H1 (cell line): ENCODE measurements at regions not wholly inside any gene's neighbourhood (a gene's known extent, or its start where the extent isn't known, plus 50 kb on each side); places are given as distances from the start of the nearest gene placed in this dataset.

Experiments
- CTCF ChIA-PET: fragments of 300-600 bp; sonication (Branson Sonifier 250); formaldehyde crosslinking; loops from one replicate; lab custom pipeline; 2021; ENCODE audit not compliant: partially characterized antibody; lab: Charles Lee
- POLR2A ChIA-PET: fragments of 300-600 bp; sonication (Branson Sonifier 250); formaldehyde crosslinking; loops from one replicate; lab custom pipeline; 2021; ENCODE audit warnings: inconsistent platforms; ENCODE audit not compliant: partially characterized antibody; lab: Charles Lee
- DNase-seq, 2 experiments: peaks; one replicate each; pipeline versions ENCODE4 v3.0.0 to v3.0.0-alpha.2; 2010 to 2022; ENCODE audit warnings: low spot score in 2 of 2, low read depth in 1 of 2, mixed read lengths in 1 of 2
- FAIRE-seq: peaks from 2 replicates; lab custom pipeline; 2011; peaks lifted over from hg19 to GRCh38; lab: Jason Lieb, UNC
- H2AFZ ChIP-seq: 2 replicates; pipeline ENCODE4 v1.8.1; 2012; ENCODE audit warnings: low read length, inconsistent platforms
- H2AK5ac ChIP-seq: 2 replicates; pipeline ENCODE4 v1.6.1; 2013; ENCODE audit warnings: low read depth, low read length
- H2BK120ac ChIP-seq: replicated peaks from 2 replicates; pipeline ENCODE3; 2013; ENCODE audit warnings: low read depth, low read length, inconsistent platforms
- H2BK12ac ChIP-seq: 2 replicates; pipeline ENCODE4 v1.6.1; 2013; ENCODE audit warnings: low read depth, low read length
- H2BK15ac ChIP-seq: 2 replicates; pipeline ENCODE4 v1.6.1; 2013; ENCODE audit warnings: low read length
- H2BK20ac ChIP-seq: 2 replicates; pipeline ENCODE4 v1.6.1; 2013; ENCODE audit warnings: low read length
- H2BK5ac ChIP-seq: 2 replicates; pipeline ENCODE4 v1.6.1; 2013; ENCODE audit warnings: low read depth, low read length
- H3K14ac ChIP-seq: 2 replicates; pipeline ENCODE4 v1.6.1; 2013; ENCODE audit warnings: inconsistent platforms; ENCODE audit not compliant: insufficient read length
- H3K18ac ChIP-seq: 2 replicates; pipeline ENCODE4 v1.6.1; 2013; ENCODE audit warnings: low read length; ENCODE audit errors: extremely low read depth
- H3K23ac ChIP-seq: 2 replicates; pipeline ENCODE4 v1.6.1; 2013; ENCODE audit warnings: inconsistent platforms; ENCODE audit not compliant: insufficient read length
- H3K23me2 ChIP-seq: 2 replicates; pipeline ENCODE4 v1.6.1; 2013; ENCODE audit warnings: low read depth, low read length
- H3K27ac ChIP-seq: 2 replicates; pipeline ENCODE4 v1.6.1; 2011; ENCODE audit warnings: low read depth, low read length, inconsistent platforms
- H3K27me3 ChIP-seq, 4 experiments: replicated peaks in 1 of 4; 1 replicate in 1 of 4; 2 replicates in 3 of 4; pipeline versions ENCODE4 v1.6.1 to v1.8.1; 2011 to 2013; ENCODE audit warnings: low read length in 3 of 4, mild to moderate bottlenecking in 3 of 4, inconsistent platforms in 2 of 4, mixed read lengths in 2 of 4, moderate library complexity in 1 of 4; ENCODE audit not compliant: control insufficient read depth in 3 of 4, insufficient read depth in 3 of 4; ENCODE audit errors: extremely low read depth in 1 of 4
- H3K36me3 ChIP-seq, 4 experiments: 2 replicates each; pipeline versions ENCODE4 v1.6.1 to v1.8.1; 2011 to 2013; ENCODE audit warnings: mild to moderate bottlenecking in 4 of 4, low read length in 3 of 4, moderate library complexity in 2 of 4, control low read depth in 1 of 4, inconsistent platforms in 1 of 4; ENCODE audit not compliant: insufficient read depth in 4 of 4, control insufficient read depth in 2 of 4
- H3K4ac ChIP-seq: replicated peaks from 2 replicates; pipeline ENCODE3; 2013; ENCODE audit warnings: low read length, low read depth, mixed read lengths, inconsistent platforms; ENCODE audit not compliant: insufficient read length
- H3K4me1 ChIP-seq, 4 experiments: replicated peaks in 1 of 4; 1 replicate in 1 of 4; 2 replicates in 3 of 4; pipeline versions ENCODE4 v1.6.1 to v1.8.1; 2011 to 2013; ENCODE audit warnings: low read length in 3 of 4, inconsistent platforms in 2 of 4, mixed read lengths in 1 of 4; ENCODE audit not compliant: insufficient read depth in 4 of 4, control insufficient read depth in 3 of 4
- H3K4me2 ChIP-seq, 2 experiments: 2 replicates each; pipeline versions ENCODE4 v1.6.1 to v1.8.1; 2011 to 2013; ENCODE audit warnings: low read depth in 2 of 2, low read length in 2 of 2, control low read depth in 1 of 2, inconsistent platforms in 1 of 2, mild to moderate bottlenecking in 1 of 2; ENCODE audit not compliant: insufficient read depth in 1 of 2
- H3K4me3 ChIP-seq, 4 experiments: fragments of 200-600, 300-600 bp in 1 of 4; sonication (generic), shearing (Covaris generic), sonication (Bioruptor Twin) in 1 of 4; 2 replicates each; pipeline versions ENCODE4 v1.5.1 to v1.8.1; 2011 to 2016; ENCODE audit warnings: low read length in 4 of 4, low read depth in 3 of 4, control low read depth in 2 of 4, inconsistent platforms in 2 of 4, mild to moderate bottlenecking in 2 of 4, mixed read lengths in 1 of 4, moderate library complexity in 1 of 4; ENCODE audit not compliant: insufficient read depth in 2 of 4; ENCODE audit errors: extremely low read depth in 1 of 4
- H3K56ac ChIP-seq: replicated peaks from 2 replicates; pipeline ENCODE3; 2013; ENCODE audit warnings: low read depth, mild to moderate bottlenecking, mixed read lengths, low read length, inconsistent platforms; ENCODE audit not compliant: insufficient read length
- H3K79me1 ChIP-seq: 2 replicates; pipeline ENCODE4 v1.6.1; 2013; ENCODE audit warnings: low read depth, low read length, control low read depth
- H3K79me2 ChIP-seq, 2 experiments: 2 replicates each; pipeline versions ENCODE4 v1.6.1 to v1.8.1; 2012 to 2013; ENCODE audit warnings: low read length in 2 of 2, mild to moderate bottlenecking in 2 of 2, inconsistent platforms in 1 of 2; ENCODE audit not compliant: insufficient read depth in 2 of 2, control insufficient read depth in 1 of 2
- H3K9ac ChIP-seq, 4 experiments: replicated peaks in 1 of 4; 1 replicate in 1 of 4; 2 replicates in 3 of 4; pipeline versions ENCODE4 v1.6.1 to v1.8.1; 2011 to 2013; ENCODE audit warnings: low read depth in 3 of 4, low read length in 3 of 4, control low read depth in 2 of 4, mild to moderate bottlenecking in 2 of 4, moderate library complexity in 2 of 4, inconsistent platforms in 1 of 4; ENCODE audit errors: extremely low read depth in 1 of 4
- H3K9me3 ChIP-seq, 2 experiments: 2 replicates each; pipeline versions ENCODE4 v1.6.1 to v1.8.1; 2012 to 2013; ENCODE audit warnings: mild to moderate bottlenecking in 2 of 2, moderate library complexity in 2 of 2, control low read depth in 1 of 2, inconsistent platforms in 1 of 2, low read depth in 1 of 2, low read length in 1 of 2, mixed read lengths in 1 of 2; ENCODE audit not compliant: insufficient read depth in 2 of 2
- H4K20me1 ChIP-seq, 2 experiments: replicated peaks in 1 of 2; 2 replicates each; pipeline versions ENCODE3 to v1.8.1; 2011 to 2013; ENCODE audit warnings: inconsistent platforms in 2 of 2, low read length in 2 of 2, mild to moderate bottlenecking in 1 of 2; ENCODE audit not compliant: insufficient read depth in 2 of 2, control insufficient read depth in 1 of 2
- H4K5ac ChIP-seq: 2 replicates; pipeline ENCODE4 v1.6.1; 2013; ENCODE audit warnings: low read length, low read depth, mixed read lengths, inconsistent platforms; ENCODE audit not compliant: insufficient read length
- H4K8ac ChIP-seq: 2 replicates; pipeline ENCODE4 v1.8.0; 2013; ENCODE audit warnings: mild to moderate bottlenecking, moderate library complexity, low read length, inconsistent platforms; ENCODE audit not compliant: insufficient read depth; ENCODE audit errors: extremely low read depth
- H4K91ac ChIP-seq: replicated peaks from 2 replicates; pipeline ENCODE3; 2013; ENCODE audit warnings: low read length, mixed read lengths, inconsistent platforms; ENCODE audit not compliant: insufficient read length
- ASH2L ChIP-seq: fragments of 200-600, 300-600 bp; sonication (generic); IDR thresholded peaks from one replicate; pipeline ENCODE4 v1.7.1; 2017; ENCODE audit warnings: low read length
- ATF2 ChIP-seq: IDR thresholded peaks from 2 replicates; pipeline ENCODE4 v1.6.1; 2012; ENCODE audit warnings: low read length, inconsistent platforms
- CEBPB ChIP-seq: IDR thresholded peaks from 2 replicates; pipeline ENCODE4 v1.6.1; 2012; ENCODE audit warnings: low read depth, low read length
- E2F6 ChIP-seq: IDR thresholded peaks from 2 replicates; pipeline ENCODE4 v1.6.1; 2012; ENCODE audit warnings: inconsistent platforms
- EGR1 ChIP-seq: IDR thresholded peaks from 2 replicates; pipeline ENCODE4 v1.6.1; 2011; ENCODE audit warnings: low read depth, low read length, borderline replicate concordance
- EZH2 ChIP-seq: fragments of 200-600 bp; sonication (generic); IDR thresholded peaks from 2 replicates; pipeline ENCODE4 v1.7.1; 2012; ENCODE audit warnings: low read depth, mild to moderate bottlenecking, moderate library complexity, low read length, inconsistent platforms; ENCODE audit not compliant: severe bottlenecking
- GABPA ChIP-seq: IDR thresholded peaks from 2 replicates; pipeline ENCODE4 v1.6.1; 2011; ENCODE audit warnings: mild to moderate bottlenecking, low read length, moderate library complexity, borderline replicate concordance; ENCODE audit not compliant: insufficient read depth
- HDAC6 ChIP-seq: IDR thresholded peaks from one replicate; pipeline ENCODE4 v1.7.1; 2012; ENCODE audit warnings: low read depth, mild to moderate bottlenecking, inconsistent platforms, low read length, moderate library complexity
- JUND ChIP-seq: IDR thresholded peaks from 2 replicates; pipeline ENCODE4 v1.6.1; 2011; ENCODE audit warnings: mild to moderate bottlenecking, improper control_type of control experiment, low read length
- POLR2AphosphoS5 ChIP-seq: IDR thresholded peaks from 2 replicates; pipeline ENCODE4 v1.6.1; 2011; ENCODE audit warnings: low read depth, low read length
- RNF2 ChIP-seq: fragments of 200-900, 300-1000 bp; sonication (generic); IDR thresholded peaks from 2 replicates; pipeline ENCODE4 v1.7.1; 2016; ENCODE audit warnings: borderline replicate concordance, low read depth, mild to moderate bottlenecking, antibody characterized with exemption, low read length; ENCODE audit not compliant: poor library complexity, severe bottlenecking; ENCODE audit errors: missing control alignments
- SUZ12 ChIP-seq: fragments of 200-600 bp; sonication (generic); IDR thresholded peaks from 2 replicates; pipeline ENCODE4 v1.6.1; 2012; ENCODE audit warnings: mild to moderate bottlenecking, inconsistent platforms, low read length, moderate library complexity, mixed read lengths
- WGBS, 2 experiments: shearing (Covaris generic) in 1 of 2; methylation state at CpG; one replicate each; pipeline versions ENCODE4 v1.1.6 to v1.1.7; 2013 to 2015; ENCODE audit warnings: low lambda C conversion rate in 2 of 2, mixed read lengths in 2 of 2, inconsistent platforms in 1 of 2, low coverage in 1 of 2, missing lambda C conversion rate in 1 of 2; ENCODE audit not compliant: insufficient replicate concordance in 2 of 2, insufficient coverage in 1 of 2, insufficient read length in 1 of 2; ENCODE audit errors: extremely low coverage in 1 of 2, missing lambda C conversion rate in 1 of 2; 5-methylcytosine and 5-hydroxymethylcytosine counted together

- H4K8ac ChIP-seq, result no peak overlapping the region
- no peaks in the 10 kb centered on the region for H3K79me2 ChIP-seq
- ChIA-PET POLR2A (no interaction called here), CTCF (interaction anchor here (1.4 kb wide), 1 partner anchor 132 kb away, joined by 4 read pairs; no protein-coding TSS in a partner anchor)
- H3K4me3 ChIP-seq, result no peak overlapping the region
- no peak overlapping the region for H2BK12ac ChIP-seq
- no peaks in the 10 kb centered on the region for H3K79me1 ChIP-seq
- no peak overlapping the region for H3K4ac ChIP-seq
- WGBS, 2 experiments, result 89% methylated on average over 8 of the region's 8 CpGs; no CpG with 5 or more reads in 1 of the 2 experiments
- no peak overlapping the region; the same call in 1 of the 2 replicates for H2BK15ac ChIP-seq
- no peaks in the 10 kb centered on the region; a peak in 1 of 7 replicates for H3K27me3 ChIP-seq
- H2AK5ac ChIP-seq, result no peak overlapping the region
- no peak overlapping the region for H2BK5ac ChIP-seq
- no peaks in the 10 kb centered on the region; a peak in 1 of 4 replicates for H3K9me3 ChIP-seq
- no peaks in the 10 kb centered on the region for H3K23me2 ChIP-seq
- H4K20me1 ChIP-seq, result no peaks in the 10 kb centered on the region
- no peak overlapping the region for H2AFZ ChIP-seq
- FAIRE-seq, result no peak
- DNase-seq, result peak in 1 of 2 experiments; percentile 42
- no peak overlapping the region for H3K4me2 ChIP-seq
- H3K23ac ChIP-seq, result no peak overlapping the region
- no peak overlapping the region for H3K27ac ChIP-seq
- no peak overlapping the region for H3K14ac ChIP-seq
- H4K5ac ChIP-seq, result no peak overlapping the region
- peaks cover 0 to 5% (median 3%) of the 10 kb centered on the region in 4 experiments; a peak in 4 of 7 replicates for H3K4me1 ChIP-seq
- H3K18ac ChIP-seq, result no peak overlapping the region
- no peak overlapping the region for H4K91ac ChIP-seq
- H3K56ac ChIP-seq, result no peak overlapping the region
- no peak overlapping the region for H3K9ac ChIP-seq
- no peak overlapping the region for H2BK120ac ChIP-seq
- no peaks in the 10 kb centered on the region for H3K36me3 ChIP-seq
- no peak overlapping the region for H2BK20ac ChIP-seq
- no peak for TF ChIP-seq ASH2L
- no peak for TF ChIP-seq HDAC6
- no peak for TF ChIP-seq E2F6
- no peak for TF ChIP-seq EGR1
- no peak for TF ChIP-seq JUND
- no peak for TF ChIP-seq SUZ12
- no peak for TF ChIP-seq EZH2
- no peak for TF ChIP-seq CEBPB
- TF ChIP-seq POLR2AphosphoS5, result no peak
- no peak for TF ChIP-seq RNF2
- no peak for TF ChIP-seq ATF2
- TF ChIP-seq GABPA, result no peak
Observed at GRCh38 chr22:48394787-48395186, 1432.9 kb downstream of the BRD1 start.
